HG03378 (cell line): ENCODE measurements at regions not wholly inside any gene's neighbourhood (a gene's known extent, or its start where the extent isn't known, plus 50 kb on each side); places are given as distances from the start of the nearest gene placed in this dataset.
"Not testable (repeated sequence)": the region's sequence is repeated elsewhere in the genome, so short reads cannot be mapped to it uniquely, and the experiment has no call there.

Experiments used
- ATAC-seq: cut with Tn5 transposase; IDR thresholded peaks from one replicate; pipeline ENCODE4 v1.9.1; 2021; ENCODE audit warnings: mild to moderate bottlenecking, moderate library complexity; ENCODE audit not compliant: unreplicated experiment

- ATAC-seq: peak; percentile 69
These were observed 57.5 kb upstream of the PLPPR5 start for GRCh38 chr1:99062192-99062591.

GRCh38 chr1:99069146-99069545 lies 64.5 kb upstream of the PLPPR5 start:
- no peak for ATAC-seq

DNA sequence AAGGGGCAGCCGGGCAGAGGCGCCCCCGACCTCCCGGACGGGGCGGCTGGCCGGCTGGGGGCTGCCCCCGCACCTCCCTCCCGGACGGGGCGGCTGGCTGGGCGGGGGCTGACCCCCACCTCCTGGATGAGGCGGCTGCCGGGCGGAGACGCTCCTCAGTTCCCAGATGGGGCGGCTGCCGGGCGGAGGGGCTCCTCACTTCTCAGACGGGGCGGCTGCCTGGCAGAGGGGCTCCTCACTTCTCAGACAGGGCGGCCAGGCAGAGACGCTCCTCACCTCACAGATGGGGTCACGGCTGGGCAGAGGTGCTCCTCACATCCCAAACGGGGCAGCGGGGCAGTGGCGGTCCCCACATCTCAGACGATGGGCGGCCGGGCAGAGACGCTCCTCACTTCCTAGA lies 73.9 kb upstream of the PLPPR5 start:
- ATAC-seq: not testable (repeated sequence)

DNA sequence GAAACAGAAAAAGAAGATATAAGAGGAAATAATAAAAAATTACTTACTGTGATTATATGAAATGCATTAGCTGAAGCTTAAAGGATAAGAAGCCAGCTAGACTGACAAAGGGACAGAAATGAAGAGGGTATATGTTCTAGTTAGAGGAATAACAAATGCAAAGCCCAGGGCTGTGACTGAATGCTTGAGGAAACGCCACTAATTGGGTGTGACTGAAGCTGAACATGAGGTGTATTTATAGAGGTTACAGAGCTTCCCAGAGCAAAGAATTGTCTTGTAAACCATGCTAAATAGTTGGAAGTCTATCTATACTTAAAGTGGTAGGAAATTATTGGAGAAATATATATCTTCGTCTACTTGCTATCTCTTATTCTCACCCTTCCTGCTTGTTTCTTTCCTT lies 77.7 kb upstream of the PLPPR5 start:
- ATAC-seq: no peak

GRCh38 chr1:99083338-99083737 lies 78.7 kb upstream of the PLPPR5 start:
- no peak for ATAC-seq

GRCh38 chr1:99084562-99084961 lies 79.9 kb upstream of the PLPPR5 start:
- peak; percentile 89 for ATAC-seq

GRCh38 chr1:99086057-99086456 lies 81.4 kb upstream of the PLPPR5 start:
- no peak for ATAC-seq

GRCh38 chr1:99098589-99098988 lies 93.9 kb upstream of the PLPPR5 start:
- no peak for ATAC-seq

DNA sequence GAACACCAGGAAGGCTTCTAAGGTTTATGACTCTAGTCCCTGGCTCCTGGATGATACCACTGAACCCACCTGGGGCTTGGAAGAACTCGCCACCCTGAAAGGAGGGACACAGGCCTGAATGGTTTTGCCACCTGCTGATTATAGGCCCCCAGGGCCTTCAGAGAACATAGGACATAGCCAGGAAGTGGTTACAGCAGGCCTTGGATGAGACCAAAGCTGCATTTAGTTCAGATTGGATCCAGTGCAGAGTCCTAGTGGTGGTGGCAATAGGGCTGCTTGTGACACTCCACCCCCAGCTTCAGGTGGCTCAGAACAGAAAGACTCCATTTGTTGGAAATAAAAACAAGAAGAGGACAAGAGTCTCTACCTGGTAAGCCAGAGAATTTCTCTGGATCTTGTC lies 101.6 kb upstream of the PLPPR5 start:
- ATAC-seq: no peak

GRCh38 chr1:99107680-99108079 lies 103.0 kb upstream of the PLPPR5 start:
- ATAC-seq: no peak

DNA sequence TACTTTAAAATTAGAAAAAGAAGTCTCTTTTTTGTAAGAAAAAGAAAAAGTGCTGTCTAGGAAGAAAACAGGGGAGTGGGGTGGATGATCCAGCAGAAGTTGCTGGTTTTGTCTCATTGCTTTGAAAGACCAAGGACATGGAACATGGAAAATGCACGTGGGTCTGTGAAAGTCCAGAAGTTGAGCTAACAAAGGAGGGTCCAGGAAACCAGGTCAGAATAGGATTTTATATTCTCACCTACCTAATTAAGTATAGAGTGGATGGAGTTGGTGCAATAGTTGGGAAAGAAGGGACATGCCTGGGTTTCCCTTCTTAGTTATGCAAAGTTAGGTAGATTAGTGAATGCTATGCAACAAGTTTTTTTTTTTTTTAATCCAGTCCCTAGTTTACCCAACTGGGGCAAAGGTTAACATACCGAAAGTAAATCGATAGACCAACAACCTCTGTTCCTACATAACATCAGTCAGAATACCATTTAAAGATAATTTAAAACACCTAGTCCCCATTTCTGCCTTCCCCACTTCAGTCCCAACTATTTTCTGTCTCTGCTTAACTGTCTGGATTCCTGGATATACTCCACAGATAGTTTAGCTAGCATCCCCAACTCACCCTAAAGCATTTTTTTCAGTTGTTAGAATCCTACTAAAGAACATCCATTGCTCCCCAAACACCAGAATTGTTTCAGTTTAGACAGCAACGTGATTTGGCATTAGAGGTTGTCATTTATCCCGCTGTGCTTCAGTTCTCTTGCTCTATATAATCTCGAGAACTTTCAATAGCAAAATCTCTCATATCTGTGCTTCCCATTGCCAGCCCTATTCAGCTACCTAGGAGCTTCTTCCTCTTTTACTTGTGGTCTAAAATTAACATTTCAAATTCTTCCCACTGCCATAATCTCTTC lies 105.7 kb upstream of the PLPPR5 start:
- no peak for ATAC-seq

GRCh38 chr1:99115231-99115630 lies 110.6 kb upstream of the PLPPR5 start:
- ATAC-seq: no peak

GRCh38 chr1:99119188-99119587 lies 114.5 kb upstream of the PLPPR5 start:
- no peak for ATAC-seq

GRCh38 chr1:99122039-99122438 lies 117.4 kb upstream of the PLPPR5 start:
- no peak for ATAC-seq

DNA sequence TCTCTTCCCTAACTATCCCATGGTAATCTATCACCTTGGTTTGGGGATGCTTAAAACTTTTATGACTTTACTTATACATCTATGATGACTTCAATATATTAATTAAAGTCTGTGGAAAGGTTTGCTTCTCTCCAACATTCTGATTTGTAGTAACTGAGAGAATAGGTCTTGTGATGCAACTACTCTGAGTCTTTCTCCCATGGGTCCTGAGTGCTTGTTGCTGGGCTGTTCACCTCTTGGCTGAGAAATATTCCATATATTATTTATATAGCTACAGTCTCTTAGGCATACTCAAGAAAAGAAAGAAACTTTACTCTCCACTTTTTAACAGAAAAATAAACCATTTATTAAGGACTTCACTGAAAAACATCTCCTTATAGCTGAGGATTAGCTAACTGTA lies 119.3 kb upstream of the PLPPR5 start:
- no peak for ATAC-seq

DNA sequence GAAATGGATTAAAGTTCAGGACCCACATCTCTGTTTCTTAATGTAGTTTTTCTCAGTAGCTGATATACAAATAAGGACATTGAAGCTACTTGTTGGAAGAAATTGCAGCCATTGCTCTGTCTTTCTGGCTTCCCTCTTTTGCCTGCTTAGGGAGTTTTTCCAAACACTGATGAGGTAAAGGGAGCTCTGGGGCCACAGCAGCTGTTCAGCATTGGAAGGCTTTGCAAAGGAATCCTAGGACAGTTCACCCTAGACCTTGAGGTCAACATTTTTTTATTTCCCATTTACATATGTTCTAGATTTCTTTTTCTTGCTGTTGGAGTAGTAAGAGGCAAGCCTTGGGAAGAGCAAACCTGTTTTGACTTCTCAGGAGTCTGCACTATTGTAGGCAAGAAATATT lies 126.9 kb upstream of the PLPPR5 start:
- no peak for ATAC-seq

- no peak for ATAC-seq
These were observed 129.3 kb upstream of the PLPPR5 start for GRCh38 chr1:99133756-99134500.

DNA sequence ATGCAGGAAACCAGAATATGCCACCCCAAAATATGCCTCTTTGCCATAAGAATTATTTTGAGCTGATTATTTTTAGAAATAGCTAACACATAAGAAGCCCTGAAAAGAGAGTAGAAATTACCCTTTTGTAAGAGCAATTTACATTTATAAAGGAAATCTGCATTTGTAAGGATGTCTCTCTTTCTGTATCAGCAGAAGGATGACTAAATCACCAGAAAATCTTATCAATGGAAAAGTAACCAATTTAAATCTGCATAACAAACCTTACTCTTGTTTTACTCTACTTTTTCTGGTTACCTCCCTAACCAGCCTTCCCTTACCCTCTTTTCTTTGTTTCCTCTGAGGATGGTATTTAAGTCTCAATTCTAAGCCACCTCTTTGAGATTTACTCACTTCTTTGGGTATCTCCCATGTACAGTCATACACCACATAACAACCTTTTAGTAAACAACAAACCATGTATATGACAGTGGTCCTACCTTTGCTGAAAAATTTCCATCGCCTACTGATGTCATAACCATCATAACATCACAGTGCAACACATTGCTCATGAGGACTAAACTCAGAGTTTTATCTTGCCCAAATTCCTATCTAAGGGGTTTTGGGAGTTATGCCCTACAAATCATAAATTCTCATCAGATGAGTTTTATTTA lies 126.6 kb upstream of the PLPPR4 start:
- no peak for ATAC-seq

GRCh38 chr1:99139876-99140275 lies 124.4 kb upstream of the PLPPR4 start:
- no peak for ATAC-seq

DNA sequence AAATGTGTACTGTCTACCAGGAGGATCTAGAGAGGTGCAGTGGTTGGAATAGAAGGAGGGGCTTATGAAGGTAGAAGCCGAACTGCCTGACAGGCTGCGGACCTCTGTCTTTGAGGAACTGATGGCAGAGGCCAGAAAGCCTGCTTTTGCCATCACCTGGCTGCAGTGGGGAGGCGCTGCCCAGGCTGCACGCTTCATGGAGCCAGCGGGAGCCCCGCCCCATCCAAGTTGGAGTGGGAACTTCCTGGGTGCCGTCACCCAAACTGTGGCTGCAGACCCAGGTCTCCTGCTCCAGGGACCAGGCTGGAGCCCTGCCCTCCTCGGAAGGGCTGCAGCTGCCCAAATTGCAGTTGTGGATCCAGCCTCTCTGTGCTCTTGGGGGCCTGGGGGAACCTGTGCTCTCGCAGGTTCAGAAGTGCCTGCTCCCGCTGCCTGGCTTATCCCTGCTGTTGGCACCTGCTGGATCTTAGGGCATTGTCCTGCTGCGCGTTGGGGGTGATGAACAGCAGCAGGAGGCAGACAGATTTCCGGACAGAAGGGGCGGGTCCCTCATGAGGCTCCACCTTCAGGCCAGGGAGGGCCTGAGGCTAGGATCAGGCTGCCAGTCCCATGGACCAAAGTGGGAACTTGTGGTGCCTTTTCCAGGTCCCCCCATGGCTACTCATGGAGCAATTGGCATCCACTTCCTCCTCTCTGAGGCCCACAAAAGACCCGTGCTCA lies 118.0 kb upstream of the PLPPR4 start:
- no peak for ATAC-seq

GRCh38 chr1:99149952-99150351 lies 114.3 kb upstream of the PLPPR4 start:
- no peak for ATAC-seq
